ENCODE measurements at regions not wholly inside any gene's neighbourhood (a gene's known extent, or its start where the extent isn't known, plus 50 kb on each side); places are given as distances from the start of the nearest gene placed in this dataset.

DNA sequence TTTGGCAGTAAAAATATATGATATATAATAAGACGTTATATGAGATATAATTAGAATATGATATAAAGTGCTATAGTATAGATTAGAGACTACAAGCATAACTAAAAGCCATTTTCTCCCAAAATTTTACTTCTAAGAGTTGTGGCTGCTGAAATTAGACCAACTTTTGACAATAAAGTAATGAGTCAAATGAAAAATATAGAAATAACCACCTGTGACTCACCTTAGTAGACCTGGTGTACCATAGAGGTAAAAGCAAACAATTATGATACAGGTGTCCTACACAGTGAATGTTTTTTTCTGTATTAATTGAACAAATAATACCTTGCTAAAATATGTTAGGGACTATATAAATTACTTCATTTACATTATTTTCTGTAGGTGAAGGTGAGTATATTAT lies 482.9 kb upstream of the MAN1A1 start:
- ChIA-PET CTCF (no interaction called here), POLR2A (no interaction called here)
- H3K9me3 ChIP-seq (ENCODE audit: control insufficient read depth, insufficient read depth, low read depth, low read length), result no peaks in the 10 kb centered on the region
- intact Hi-C loops (cut with micrococcal nuclease; ENCODE audit: unreplicated experiment), result no loop called here
- in situ Hi-C loops (cut with HindIII; ENCODE audit: low pct_unique_long_range_greater_than_20kb, low sequenced_read_pairs), result no loop called here
- H3K27ac ChIP-seq (ENCODE audit: low read length), result no peak overlapping the region
- no TSS peak for BruUV-seq (replicated peaks)
- no peak overlapping the region for H3K4me3 ChIP-seq (ENCODE audit: low read depth in 2 of 2, low read length in 2 of 2)
- ATAC-seq (no peak), DNase-seq (ENCODE audit: low read depth, low spot score) (no peak)
- no peaks in the 10 kb centered on the region for H3K36me3 ChIP-seq (ENCODE audit: control insufficient read depth, insufficient read depth, low read length)
- TF ChIP-seq SIN3A (IDR thresholded peaks at IDR 0.05; ENCODE audit: borderline replicate concordance, insufficient read depth, low read depth, low read length), result no peak
- no peak for TF ChIP-seq POLR2AphosphoS5 (IDR thresholded peaks at IDR 0.05; ENCODE audit: low read depth, low read length)
- TF ChIP-seq, protein P1, sequence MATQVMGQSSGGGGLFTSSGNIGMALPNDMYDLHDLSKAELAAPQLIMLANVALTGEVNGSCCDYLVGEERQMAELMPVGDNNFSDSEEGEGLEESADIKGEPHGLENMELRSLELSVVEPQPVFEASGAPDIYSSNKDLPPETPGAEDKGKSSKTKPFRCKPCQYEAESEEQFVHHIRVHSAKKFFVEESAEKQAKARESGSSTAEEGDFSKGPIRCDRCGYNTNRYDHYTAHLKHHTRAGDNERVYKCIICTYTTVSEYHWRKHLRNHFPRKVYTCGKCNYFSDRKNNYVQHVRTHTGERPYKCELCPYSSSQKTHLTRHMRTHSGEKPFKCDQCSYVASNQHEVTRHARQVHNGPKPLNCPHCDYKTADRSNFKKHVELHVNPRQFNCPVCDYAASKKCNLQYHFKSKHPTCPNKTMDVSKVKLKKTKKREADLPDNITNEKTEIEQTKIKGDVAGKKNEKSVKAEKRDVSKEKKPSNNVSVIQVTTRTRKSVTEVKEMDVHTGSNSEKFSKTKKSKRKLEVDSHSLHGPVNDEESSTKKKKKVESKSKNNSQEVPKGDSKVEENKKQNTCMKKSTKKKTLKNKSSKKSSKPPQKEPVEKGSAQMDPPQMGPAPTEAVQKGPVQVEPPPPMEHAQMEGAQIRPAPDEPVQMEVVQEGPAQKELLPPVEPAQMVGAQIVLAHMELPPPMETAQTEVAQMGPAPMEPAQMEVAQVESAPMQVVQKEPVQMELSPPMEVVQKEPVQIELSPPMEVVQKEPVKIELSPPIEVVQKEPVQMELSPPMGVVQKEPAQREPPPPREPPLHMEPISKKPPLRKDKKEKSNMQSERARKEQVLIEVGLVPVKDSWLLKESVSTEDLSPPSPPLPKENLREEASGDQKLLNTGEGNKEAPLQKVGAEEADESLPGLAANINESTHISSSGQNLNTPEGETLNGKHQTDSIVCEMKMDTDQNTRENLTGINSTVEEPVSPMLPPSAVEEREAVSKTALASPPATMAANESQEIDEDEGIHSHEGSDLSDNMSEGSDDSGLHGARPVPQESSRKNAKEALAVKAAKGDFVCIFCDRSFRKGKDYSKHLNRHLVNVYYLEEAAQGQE (IDR thresholded peaks at IDR 0.05; ENCODE audit: insufficient read depth in 1 of 2, low read depth in 2 of 2, low read length in 1 of 2), result no peak
- no peak for TF ChIP-seq TCF7L2 (IDR thresholded peaks at IDR 0.05; ENCODE audit: low read depth, low read length)
- TF ChIP-seq, protein P2, sequence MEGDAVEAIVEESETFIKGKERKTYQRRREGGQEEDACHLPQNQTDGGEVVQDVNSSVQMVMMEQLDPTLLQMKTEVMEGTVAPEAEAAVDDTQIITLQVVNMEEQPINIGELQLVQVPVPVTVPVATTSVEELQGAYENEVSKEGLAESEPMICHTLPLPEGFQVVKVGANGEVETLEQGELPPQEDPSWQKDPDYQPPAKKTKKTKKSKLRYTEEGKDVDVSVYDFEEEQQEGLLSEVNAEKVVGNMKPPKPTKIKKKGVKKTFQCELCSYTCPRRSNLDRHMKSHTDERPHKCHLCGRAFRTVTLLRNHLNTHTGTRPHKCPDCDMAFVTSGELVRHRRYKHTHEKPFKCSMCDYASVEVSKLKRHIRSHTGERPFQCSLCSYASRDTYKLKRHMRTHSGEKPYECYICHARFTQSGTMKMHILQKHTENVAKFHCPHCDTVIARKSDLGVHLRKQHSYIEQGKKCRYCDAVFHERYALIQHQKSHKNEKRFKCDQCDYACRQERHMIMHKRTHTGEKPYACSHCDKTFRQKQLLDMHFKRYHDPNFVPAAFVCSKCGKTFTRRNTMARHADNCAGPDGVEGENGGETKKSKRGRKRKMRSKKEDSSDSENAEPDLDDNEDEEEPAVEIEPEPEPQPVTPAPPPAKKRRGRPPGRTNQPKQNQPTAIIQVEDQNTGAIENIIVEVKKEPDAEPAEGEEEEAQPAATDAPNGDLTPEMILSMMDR (IDR thresholded peaks at IDR 0.05), result no peak
- H3K4me1 ChIP-seq (ENCODE audit: control insufficient read depth, insufficient read depth, low read length), result no peaks in the 10 kb centered on the region
- H3K27me3 ChIP-seq (ENCODE audit: control insufficient read depth, insufficient read depth, low read length), result no peaks in the 10 kb centered on the region

DNA sequence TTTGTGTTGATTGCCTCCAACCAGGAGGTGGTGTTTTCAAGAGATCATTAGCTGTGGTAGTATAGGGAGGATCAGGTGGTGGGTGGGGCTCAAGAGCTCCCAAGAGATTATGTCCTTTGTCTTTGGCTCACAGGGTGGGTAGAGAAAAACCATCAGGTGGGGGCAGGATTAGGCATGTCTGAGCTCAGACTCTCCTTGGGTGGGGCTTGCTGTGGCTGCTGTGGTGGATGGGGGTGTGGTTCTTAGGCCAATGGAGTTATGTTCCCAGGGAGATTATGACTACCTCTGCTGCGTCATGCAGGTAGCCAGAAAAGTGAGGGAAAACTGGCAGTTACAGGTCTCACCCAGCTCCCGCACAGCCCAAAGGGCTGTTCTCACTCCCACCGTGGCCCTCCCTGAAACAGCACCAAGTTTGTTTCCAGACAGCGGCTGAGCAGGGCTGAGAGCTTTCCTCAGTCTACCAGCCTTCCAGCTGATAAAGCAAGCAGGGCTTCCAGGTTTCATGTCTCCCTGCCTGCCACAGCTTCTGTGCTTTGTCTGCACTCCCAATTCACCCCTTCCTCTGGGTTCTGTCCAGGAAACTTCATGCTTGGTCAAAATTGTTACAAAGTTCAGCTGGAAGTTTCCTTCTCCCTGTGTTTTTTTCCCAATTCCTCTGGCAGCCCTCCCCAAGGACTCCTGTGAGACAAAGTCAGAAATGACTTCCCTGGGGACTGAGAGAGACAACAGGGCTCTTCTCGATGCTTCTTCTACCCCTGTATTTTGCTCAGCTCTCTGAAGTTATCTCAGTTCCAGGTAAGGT lies 481.1 kb upstream of the MAN1A1 start:
- Histone ChIP-seq H3K27ac (ENCODE audit: low read length) (no peak overlapping the region), H3K9me3 (ENCODE audit: control insufficient read depth, insufficient read depth, low read depth, low read length) (peaks cover 4% of the 10 kb centered on the region; the same call in 1 of the 2 replicates), H3K4me1 (ENCODE audit: control insufficient read depth, insufficient read depth, low read length) (no peaks in the 10 kb centered on the region), H3K4me3 (ENCODE audit: low read depth in 2 of 2, low read length in 2 of 2) (no peak overlapping the region), H3K36me3 (ENCODE audit: control insufficient read depth, insufficient read depth, low read length) (no peaks in the 10 kb centered on the region), H3K27me3 (ENCODE audit: control insufficient read depth, insufficient read depth, low read length) (no peaks in the 10 kb centered on the region)
- BruUV-seq (replicated peaks), result no TSS peak
- DNase-seq (ENCODE audit: low read depth, low spot score), result no peak
- CTCF ChIA-PET, result no interaction called here
- no peak for ATAC-seq
- in situ Hi-C loops (cut with HindIII; ENCODE audit: low pct_unique_long_range_greater_than_20kb, low sequenced_read_pairs), result no loop called here
- intact Hi-C loops (cut with micrococcal nuclease; ENCODE audit: unreplicated experiment), result no loop called here
- TF ChIP-seq, protein P1 (IDR thresholded peaks at IDR 0.05; ENCODE audit: insufficient read depth in 1 of 2, low read depth in 2 of 2, low read length in 1 of 2), result no peak
- TF ChIP-seq, protein P2 (IDR thresholded peaks at IDR 0.05), result no peak
- TF ChIP-seq SIN3A (IDR thresholded peaks at IDR 0.05; ENCODE audit: borderline replicate concordance, insufficient read depth, low read depth, low read length), result no peak
- TF ChIP-seq POLR2AphosphoS5 (IDR thresholded peaks at IDR 0.05; ENCODE audit: low read depth, low read length), result no peak
- no peak for TF ChIP-seq TCF7L2 (IDR thresholded peaks at IDR 0.05; ENCODE audit: low read depth, low read length)
- POLR2A ChIA-PET, result no interaction called here
